ENCODE measurements at regions not wholly inside any gene's neighbourhood (a gene's known extent, or its start where the extent isn't known, plus 50 kb on each side); places are given as distances from the start of the nearest gene placed in this dataset.

DNA sequence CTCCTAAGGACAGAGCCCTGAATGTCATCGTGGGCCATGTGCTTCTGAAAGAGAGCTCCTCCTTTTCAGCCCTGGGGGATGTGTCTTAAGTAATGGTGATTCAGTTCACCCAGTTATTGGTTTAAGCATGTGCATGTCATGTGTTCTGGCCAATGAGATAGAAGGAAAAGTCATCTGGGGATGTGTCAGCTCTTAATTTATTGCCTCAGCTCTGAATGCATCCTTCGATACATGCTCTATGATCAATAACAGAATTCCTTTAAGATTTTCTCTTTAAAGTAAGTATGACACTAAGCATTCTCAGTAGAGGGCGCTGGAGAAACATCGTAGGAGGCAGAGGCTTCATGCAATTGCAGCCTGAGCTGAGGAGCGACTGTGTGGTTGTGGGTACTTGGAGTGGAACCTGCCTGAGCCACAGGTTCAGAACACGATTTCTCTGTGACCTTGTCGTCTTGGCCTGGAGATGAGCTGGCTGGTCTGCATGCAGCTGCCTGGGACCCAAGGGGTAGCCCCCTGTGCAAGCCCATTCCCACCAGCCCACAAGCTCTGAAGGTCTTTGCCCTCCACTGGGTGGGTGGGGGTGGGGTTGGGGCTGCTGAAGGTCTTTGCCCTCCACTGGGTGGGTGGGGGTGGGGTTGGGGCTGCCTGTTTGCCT lies 69.5 kb downstream of the C3orf38 start:
- H3K27ac ChIP-seq (ENCODE audit: low read length), result no peak overlapping the region
- H3K79me2 ChIP-seq (replicated peaks; ENCODE audit: insufficient read depth, low read length), result no peaks in the 10 kb centered on the region
- H3K27me3 ChIP-seq (ENCODE audit: insufficient read depth, low read depth, low read length), result no peaks in the 10 kb centered on the region
- no peak overlapping the region for H3K9ac ChIP-seq (ENCODE audit: low read length)
- H3K36me3 ChIP-seq (ENCODE audit: insufficient read depth, low read length), result no peaks in the 10 kb centered on the region
- H3F3A ChIP-seq (ENCODE audit: insufficient read depth, low read length, poor library complexity, severe bottlenecking), result no peaks in the 10 kb centered on the region
- H2AFZ ChIP-seq (ENCODE audit: low read depth, low read length), result no peak overlapping the region
- H3K4me2 ChIP-seq (ENCODE audit: low read length), result no peak overlapping the region
- H4K20me1 ChIP-seq (ENCODE audit: insufficient read depth), result no peaks in the 10 kb centered on the region
- no peaks in the 10 kb centered on the region for H3K9me2 ChIP-seq (ENCODE audit: insufficient read depth, low read length)
- H3K4me3 ChIP-seq (ENCODE audit: low read length), result no peak overlapping the region
- TF ChIP-seq RAD21 (conservative IDR thresholded peaks at IDR 0.05) (peak; percentile 88), EP300 (conservative IDR thresholded peaks at IDR 0.05; ENCODE audit: poor library complexity, severe bottlenecking) (no peak), POLR2AphosphoS5 (IDR thresholded peaks at IDR 0.05) (no peak), SMC3 (conservative IDR thresholded peaks at IDR 0.05; ENCODE audit: poor library complexity) (peak; percentile 85), MXI1 (conservative IDR thresholded peaks at IDR 0.05; ENCODE audit: poor library complexity, severe bottlenecking) (no peak)
- TF ChIP-seq, protein P1, sequence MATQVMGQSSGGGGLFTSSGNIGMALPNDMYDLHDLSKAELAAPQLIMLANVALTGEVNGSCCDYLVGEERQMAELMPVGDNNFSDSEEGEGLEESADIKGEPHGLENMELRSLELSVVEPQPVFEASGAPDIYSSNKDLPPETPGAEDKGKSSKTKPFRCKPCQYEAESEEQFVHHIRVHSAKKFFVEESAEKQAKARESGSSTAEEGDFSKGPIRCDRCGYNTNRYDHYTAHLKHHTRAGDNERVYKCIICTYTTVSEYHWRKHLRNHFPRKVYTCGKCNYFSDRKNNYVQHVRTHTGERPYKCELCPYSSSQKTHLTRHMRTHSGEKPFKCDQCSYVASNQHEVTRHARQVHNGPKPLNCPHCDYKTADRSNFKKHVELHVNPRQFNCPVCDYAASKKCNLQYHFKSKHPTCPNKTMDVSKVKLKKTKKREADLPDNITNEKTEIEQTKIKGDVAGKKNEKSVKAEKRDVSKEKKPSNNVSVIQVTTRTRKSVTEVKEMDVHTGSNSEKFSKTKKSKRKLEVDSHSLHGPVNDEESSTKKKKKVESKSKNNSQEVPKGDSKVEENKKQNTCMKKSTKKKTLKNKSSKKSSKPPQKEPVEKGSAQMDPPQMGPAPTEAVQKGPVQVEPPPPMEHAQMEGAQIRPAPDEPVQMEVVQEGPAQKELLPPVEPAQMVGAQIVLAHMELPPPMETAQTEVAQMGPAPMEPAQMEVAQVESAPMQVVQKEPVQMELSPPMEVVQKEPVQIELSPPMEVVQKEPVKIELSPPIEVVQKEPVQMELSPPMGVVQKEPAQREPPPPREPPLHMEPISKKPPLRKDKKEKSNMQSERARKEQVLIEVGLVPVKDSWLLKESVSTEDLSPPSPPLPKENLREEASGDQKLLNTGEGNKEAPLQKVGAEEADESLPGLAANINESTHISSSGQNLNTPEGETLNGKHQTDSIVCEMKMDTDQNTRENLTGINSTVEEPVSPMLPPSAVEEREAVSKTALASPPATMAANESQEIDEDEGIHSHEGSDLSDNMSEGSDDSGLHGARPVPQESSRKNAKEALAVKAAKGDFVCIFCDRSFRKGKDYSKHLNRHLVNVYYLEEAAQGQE (IDR thresholded peaks at IDR 0.05; ENCODE audit: borderline replicate concordance), result no peak
- TF ChIP-seq, protein P2, sequence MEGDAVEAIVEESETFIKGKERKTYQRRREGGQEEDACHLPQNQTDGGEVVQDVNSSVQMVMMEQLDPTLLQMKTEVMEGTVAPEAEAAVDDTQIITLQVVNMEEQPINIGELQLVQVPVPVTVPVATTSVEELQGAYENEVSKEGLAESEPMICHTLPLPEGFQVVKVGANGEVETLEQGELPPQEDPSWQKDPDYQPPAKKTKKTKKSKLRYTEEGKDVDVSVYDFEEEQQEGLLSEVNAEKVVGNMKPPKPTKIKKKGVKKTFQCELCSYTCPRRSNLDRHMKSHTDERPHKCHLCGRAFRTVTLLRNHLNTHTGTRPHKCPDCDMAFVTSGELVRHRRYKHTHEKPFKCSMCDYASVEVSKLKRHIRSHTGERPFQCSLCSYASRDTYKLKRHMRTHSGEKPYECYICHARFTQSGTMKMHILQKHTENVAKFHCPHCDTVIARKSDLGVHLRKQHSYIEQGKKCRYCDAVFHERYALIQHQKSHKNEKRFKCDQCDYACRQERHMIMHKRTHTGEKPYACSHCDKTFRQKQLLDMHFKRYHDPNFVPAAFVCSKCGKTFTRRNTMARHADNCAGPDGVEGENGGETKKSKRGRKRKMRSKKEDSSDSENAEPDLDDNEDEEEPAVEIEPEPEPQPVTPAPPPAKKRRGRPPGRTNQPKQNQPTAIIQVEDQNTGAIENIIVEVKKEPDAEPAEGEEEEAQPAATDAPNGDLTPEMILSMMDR (IDR thresholded peaks at IDR 0.05; ENCODE audit: poor library complexity, severe bottlenecking), result peak; percentile 79
- no peaks in the 10 kb centered on the region for H3K9me3 ChIP-seq (ENCODE audit: low read length)

DNA sequence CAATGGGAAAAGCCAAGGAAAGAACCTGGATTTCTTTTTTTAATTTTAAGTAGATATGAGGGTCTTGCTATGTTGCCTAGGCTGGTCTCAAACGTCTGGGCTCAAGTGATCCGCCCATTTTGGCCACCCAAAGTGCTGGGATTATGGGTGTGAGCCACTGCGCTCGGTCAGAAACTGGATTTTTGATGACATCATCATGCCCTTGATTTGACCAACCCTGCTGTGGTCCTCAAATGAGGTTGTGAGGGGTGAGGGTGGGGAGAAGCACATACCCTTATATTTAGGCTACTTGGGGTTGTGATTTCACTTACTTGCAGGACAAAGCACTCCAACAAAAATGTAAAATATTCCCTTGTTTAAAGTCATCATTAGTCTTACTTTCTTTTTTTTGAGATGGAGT lies 70.4 kb downstream of the C3orf38 start:
- TF ChIP-seq TAF1 (IDR thresholded peaks at IDR 0.05; ENCODE audit: low read depth) (no peak), EZH2 (IDR thresholded peaks at IDR 0.05; ENCODE audit: borderline replicate concordance, insufficient read depth, low read length, poor library complexity, severe bottlenecking) (no peak), RAD21 (conservative IDR thresholded peaks at IDR 0.05) (no peak), EP300 (conservative IDR thresholded peaks at IDR 0.05; ENCODE audit: poor library complexity, severe bottlenecking) (no peak), POLR2AphosphoS5 (IDR thresholded peaks at IDR 0.05) (no peak), MXI1 (conservative IDR thresholded peaks at IDR 0.05; ENCODE audit: poor library complexity, severe bottlenecking) (no peak)
- TF ChIP-seq, protein P2 (IDR thresholded peaks at IDR 0.05; ENCODE audit: poor library complexity, severe bottlenecking), result no peak
- TF ChIP-seq, protein P1 (IDR thresholded peaks at IDR 0.05; ENCODE audit: borderline replicate concordance), result no peak
- no peaks in the 10 kb centered on the region for H3K9me3 ChIP-seq (ENCODE audit: low read length)
- H3K27ac ChIP-seq (ENCODE audit: low read length), result no peak overlapping the region
- H3K9me2 ChIP-seq (ENCODE audit: insufficient read depth, low read length), result no peaks in the 10 kb centered on the region
- no peak overlapping the region for H3K4me2 ChIP-seq (ENCODE audit: low read length)
- no peaks in the 10 kb centered on the region for H3F3A ChIP-seq (ENCODE audit: insufficient read depth, low read length, poor library complexity, severe bottlenecking)
- no peak overlapping the region for H3K9ac ChIP-seq (ENCODE audit: low read length)
- H2AFZ ChIP-seq (ENCODE audit: low read depth, low read length), result no peak overlapping the region
- no peaks in the 10 kb centered on the region for H4K20me1 ChIP-seq (ENCODE audit: insufficient read depth)
- no peaks in the 10 kb centered on the region for H3K27me3 ChIP-seq (ENCODE audit: insufficient read depth, low read depth, low read length)
- no peak overlapping the region for H3K4me3 ChIP-seq (ENCODE audit: low read length)
- no peaks in the 10 kb centered on the region for H3K36me3 ChIP-seq (ENCODE audit: insufficient read depth, low read length)
- H3K79me2 ChIP-seq (replicated peaks; ENCODE audit: insufficient read depth, low read length), result no peaks in the 10 kb centered on the region

All from neural cell (in vitro differentiated cells).